ENCODE measurements at regions not wholly inside any gene's neighbourhood (a gene's known extent, or its start where the extent isn't known, plus 50 kb on each side); places are given as distances from the start of the nearest gene placed in this dataset.

DNA sequence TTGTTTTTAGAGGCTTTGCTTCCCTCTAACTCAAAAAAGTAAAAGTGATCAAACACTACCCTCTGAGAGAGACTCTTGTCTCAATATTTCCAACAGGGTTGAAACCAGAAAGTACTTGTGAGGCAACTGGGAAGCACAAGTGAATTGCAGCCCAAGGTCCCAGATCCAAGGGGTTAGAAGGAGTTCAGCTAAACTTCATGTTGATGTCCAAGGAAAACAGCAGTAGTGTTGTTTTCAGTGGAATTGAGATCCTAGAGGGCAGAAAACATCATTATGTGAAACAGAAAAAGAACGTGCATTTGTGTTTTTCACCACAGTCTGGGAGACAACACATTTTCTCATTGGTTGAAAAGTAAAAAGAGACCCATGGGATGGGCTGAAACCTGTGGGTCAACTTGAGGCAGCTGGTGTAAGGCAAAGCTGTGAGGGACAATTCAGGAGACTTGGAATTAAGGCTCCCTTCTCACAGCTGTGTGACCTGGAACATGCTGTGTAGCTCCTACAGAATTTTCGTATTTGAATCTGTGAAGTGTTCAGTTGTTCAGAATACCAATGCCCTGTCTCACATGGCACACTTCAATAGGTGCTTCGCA lies 508.3 kb downstream of the BMP2 start:
- no peaks in the 10 kb centered on the region for H3K27me3 ChIP-seq
- DNase-seq = no peak
- intact Hi-C loops (cut with DNase I) = no loop called here
- no peaks in the 10 kb centered on the region for H3K9me3 ChIP-seq
- TF ChIP-seq POLR2AphosphoS5 (IDR thresholded peaks at IDR 0.05) (no peak), EP300 (IDR thresholded peaks at IDR 0.05) (no peak), POLR2A (IDR thresholded peaks at IDR 0.05) (no peak)
- TF ChIP-seq, protein P1, sequence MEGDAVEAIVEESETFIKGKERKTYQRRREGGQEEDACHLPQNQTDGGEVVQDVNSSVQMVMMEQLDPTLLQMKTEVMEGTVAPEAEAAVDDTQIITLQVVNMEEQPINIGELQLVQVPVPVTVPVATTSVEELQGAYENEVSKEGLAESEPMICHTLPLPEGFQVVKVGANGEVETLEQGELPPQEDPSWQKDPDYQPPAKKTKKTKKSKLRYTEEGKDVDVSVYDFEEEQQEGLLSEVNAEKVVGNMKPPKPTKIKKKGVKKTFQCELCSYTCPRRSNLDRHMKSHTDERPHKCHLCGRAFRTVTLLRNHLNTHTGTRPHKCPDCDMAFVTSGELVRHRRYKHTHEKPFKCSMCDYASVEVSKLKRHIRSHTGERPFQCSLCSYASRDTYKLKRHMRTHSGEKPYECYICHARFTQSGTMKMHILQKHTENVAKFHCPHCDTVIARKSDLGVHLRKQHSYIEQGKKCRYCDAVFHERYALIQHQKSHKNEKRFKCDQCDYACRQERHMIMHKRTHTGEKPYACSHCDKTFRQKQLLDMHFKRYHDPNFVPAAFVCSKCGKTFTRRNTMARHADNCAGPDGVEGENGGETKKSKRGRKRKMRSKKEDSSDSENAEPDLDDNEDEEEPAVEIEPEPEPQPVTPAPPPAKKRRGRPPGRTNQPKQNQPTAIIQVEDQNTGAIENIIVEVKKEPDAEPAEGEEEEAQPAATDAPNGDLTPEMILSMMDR (IDR thresholded peaks at IDR 0.05) = no peak
- H3K36me3 ChIP-seq = no peaks in the 10 kb centered on the region
- 80 to 83% methylated on average over 3 of the region's 3 CpGs for WGBS, 2 donors
- H3K27ac ChIP-seq = no peak overlapping the region
- H3K4me3 ChIP-seq = no peak overlapping the region
- no peaks in the 10 kb centered on the region for H3K4me1 ChIP-seq

DNA sequence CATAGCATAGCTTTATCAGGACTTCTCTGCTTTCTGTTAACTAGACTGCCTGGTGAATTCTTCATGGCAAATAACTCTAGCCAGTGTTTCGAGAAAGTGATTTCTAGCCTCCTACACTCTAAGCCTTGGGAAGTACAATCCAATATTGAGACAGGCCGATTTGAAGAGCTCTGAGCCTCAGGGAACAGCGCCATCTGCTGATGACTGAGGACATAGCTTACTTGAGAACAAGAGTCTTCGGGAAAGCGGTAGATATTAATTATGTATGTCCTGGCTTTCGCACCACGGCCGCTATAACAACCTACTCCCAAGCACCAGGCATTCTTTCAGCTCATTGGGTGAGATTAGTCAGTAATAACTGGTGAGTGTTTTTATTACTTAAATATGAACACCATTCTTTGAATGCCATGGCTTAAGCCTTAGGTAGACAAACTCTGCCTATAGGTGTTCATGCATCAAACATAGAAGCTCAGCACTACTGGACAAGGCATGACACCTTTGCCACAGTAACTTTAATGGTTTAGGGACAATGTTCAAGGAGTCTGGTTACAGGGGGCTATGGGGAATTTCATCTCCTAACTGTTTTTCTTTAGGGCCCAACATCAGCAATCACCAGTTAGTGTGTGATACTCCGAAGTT lies 518.6 kb downstream of the BMP2 start:
- no peaks in the 10 kb centered on the region for H3K9me3 ChIP-seq
- WGBS, 2 donors = 15 to 20% methylated on average over 9 of the region's 9 CpGs
- intact Hi-C loops (cut with DNase I) = loop anchor here (5.0 kb wide), 2 partner anchors 519 to 1144 kb away; partner anchors contain the start of gene BMP2
- no peaks in the 10 kb centered on the region for H3K4me1 ChIP-seq
- H3K36me3 ChIP-seq = no peaks in the 10 kb centered on the region
- no peak overlapping the region for H3K4me3 ChIP-seq
- H3K27ac ChIP-seq = no peak overlapping the region
- DNase-seq = peak; percentile 82
- TF ChIP-seq, protein P1 (IDR thresholded peaks at IDR 0.05) = peak; percentile 10 to 72 (median 58)
- TF ChIP-seq POLR2A (IDR thresholded peaks at IDR 0.05) = no peak
- H3K27me3 ChIP-seq = no peaks in the 10 kb centered on the region

DNA sequence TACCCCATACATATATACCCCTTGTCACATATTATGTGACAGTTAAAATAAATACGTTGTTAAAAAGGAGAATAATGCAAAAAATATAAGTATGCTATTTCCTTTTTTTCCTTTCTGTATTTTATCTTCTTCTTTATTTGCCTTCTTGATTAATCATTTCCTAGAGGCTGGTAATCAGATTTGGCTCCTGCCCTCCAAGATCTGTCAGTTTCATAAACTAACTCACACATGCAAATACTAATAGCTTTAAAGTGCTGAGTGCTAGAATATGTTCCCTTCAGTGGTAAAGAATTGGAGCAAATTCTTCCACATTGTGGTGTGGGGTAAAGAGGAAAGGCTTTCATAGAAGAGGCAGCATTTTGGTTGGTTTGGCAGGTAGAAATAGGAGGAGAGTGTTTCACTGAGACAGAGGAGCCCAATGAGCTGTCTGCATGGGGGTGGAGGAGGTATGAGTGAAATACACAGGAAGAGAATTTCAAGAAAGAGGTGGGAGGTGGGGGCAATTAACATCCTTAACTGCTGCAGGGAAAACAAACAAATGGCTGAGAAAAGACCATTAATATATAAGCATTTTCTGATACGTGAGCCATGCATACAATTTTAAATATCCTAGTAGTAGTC lies 523.9 kb downstream of the BMP2 start:
- Histone ChIP-seq H3K27me3 (no peaks in the 10 kb centered on the region), H3K4me1 (no peaks in the 10 kb centered on the region), H3K9me3 (no peaks in the 10 kb centered on the region), H3K27ac (no peak overlapping the region), H3K4me3 (no peak overlapping the region), H3K36me3 (no peaks in the 10 kb centered on the region)
- intact Hi-C loops (cut with DNase I) = no loop called here
- 15 to 29% methylated on average over 2 of the region's 2 CpGs for WGBS, 2 donors
- TF ChIP-seq, protein P1 (IDR thresholded peaks at IDR 0.05) = no peak
- no peak for TF ChIP-seq POLR2A (IDR thresholded peaks at IDR 0.05)
- no peak for TF ChIP-seq POLR2AphosphoS5 (IDR thresholded peaks at IDR 0.05)
- TF ChIP-seq EP300 (IDR thresholded peaks at IDR 0.05) = no peak
- DNase-seq = no peak

DNA sequence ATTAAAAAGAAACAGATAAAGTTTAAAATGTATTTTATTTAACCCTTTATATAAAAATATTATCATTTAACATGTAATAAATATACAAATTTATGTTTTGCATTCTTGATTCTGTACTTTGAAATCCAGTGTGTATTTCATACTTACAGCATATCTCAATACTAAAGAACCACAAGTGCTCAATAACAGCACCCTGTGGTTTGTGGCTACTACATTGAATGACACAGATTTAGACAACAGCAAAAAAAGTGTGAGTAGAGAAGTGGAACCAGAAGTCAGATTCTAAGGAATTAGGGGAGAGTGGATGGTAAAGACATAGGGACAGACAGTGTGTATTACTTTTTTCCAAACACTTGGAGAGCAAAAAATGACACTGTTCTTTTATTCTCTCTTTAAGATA lies 524.5 kb downstream of the BMP2 start:
- H3K27ac ChIP-seq = no peak overlapping the region
- no peaks in the 10 kb centered on the region for H3K4me1 ChIP-seq
- H3K36me3 ChIP-seq = no peaks in the 10 kb centered on the region
- no peak overlapping the region for H3K4me3 ChIP-seq
- H3K27me3 ChIP-seq = no peaks in the 10 kb centered on the region
- TF ChIP-seq, protein P1 (IDR thresholded peaks at IDR 0.05) = no peak
- TF ChIP-seq POLR2A (IDR thresholded peaks at IDR 0.05) (no peak), POLR2AphosphoS5 (IDR thresholded peaks at IDR 0.05) (no peak), EP300 (IDR thresholded peaks at IDR 0.05) (no peak)
- intact Hi-C loops (cut with DNase I) = no loop called here
- H3K9me3 ChIP-seq = no peaks in the 10 kb centered on the region
- DNase-seq = no peak

All from sigmoid colon (tissue), 6 donors.